Right lobe of liver (tissue), 6 donors: ENCODE measurements at regions not wholly inside any gene's neighbourhood (a gene's known extent, or its start where the extent isn't known, plus 50 kb on each side); places are given as distances from the start of the nearest gene placed in this dataset.

Experiments
- ATAC-seq, 4 donors: fragments of 200-7000 bp; cut with Tn5 transposase; one replicate each; pipeline ENCODE4 v1.9.1; 2020; ENCODE audit warnings: mild to moderate bottlenecking in 4 of 4, moderate library complexity in 4 of 4
- DNase-seq, 3 donors: peaks; one replicate each; pipeline ENCODE4 v3.0.0-alpha.2; 2020
- H3K27ac ChIP-seq, 3 donors: fragments of 200-600 bp; one replicate each; pipeline ENCODE4 v1.8.0; 2022
- H3K27me3 ChIP-seq, 2 donors: fragments of 200-600 bp; one replicate each; pipeline ENCODE4 v1.8.0; 2022
- H3K36me3 ChIP-seq, 4 donors: fragments of 200-600 bp; sonication (generic) in 1 of 4; one replicate each; pipeline versions ENCODE4 v1.5.1 to v1.8.0; 2017 to 2022; ENCODE audit warnings: control low read depth in 1 of 4
- H3K4me1 ChIP-seq, 4 donors: fragments of 200-600 bp; sonication (generic) in 1 of 4; one replicate each; pipeline versions ENCODE4 v1.5.1 to v1.8.0; 2017 to 2022; ENCODE audit warnings: control low read depth in 1 of 4
- H3K4me3 ChIP-seq, 3 donors: fragments of 200-600 bp; one replicate each; pipeline ENCODE4 v1.8.0; 2022
- H3K9me3 ChIP-seq, 4 donors: fragments of 200-600 bp; sonication (generic) in 1 of 4; one replicate each; pipeline versions ENCODE4 v1.5.1 to v1.8.0; 2017 to 2022; ENCODE audit warnings: control low read depth in 1 of 4
- CTCF ChIP-seq, 4 donors: fragments of 200-600 bp in 3 of 4; fragments of 450-650 bp in 1 of 4; IDR thresholded peaks; one replicate each; pipeline versions ENCODE4 v1.5.1 to v1.8.0; 2016 to 2022; ENCODE audit warnings: antibody characterized with exemption in 4 of 4, mild to moderate bottlenecking in 2 of 4
- POLR2A ChIP-seq: fragments of 450-650 bp; IDR thresholded peaks from one replicate; pipeline ENCODE4 v1.6.1; 2017; ENCODE audit warnings: antibody characterized with exemption, mild to moderate bottlenecking
- WGBS: methylation state at CpG from one replicate; pipeline ENCODE4 v1.1.6; 2018; ENCODE audit warnings: low coverage, low lambda C conversion rate; ENCODE audit not compliant: insufficient coverage; ENCODE audit errors: missing lambda C conversion rate; 5-methylcytosine and 5-hydroxymethylcytosine counted together
- intact Hi-C, 2 donors: fragments of 100-400 bp; cut with DNase I; formaldehyde crosslinking; loops; one replicate each; pipeline versions ENCODE4 v1.11.2 to v1.14.1; 2022
- donor health status: DM: no; HTN: yes; CAD: no.
- donor health status: DM: no; HTN: no; CAD: no.
- donor health status: DM: no; HTN: no; CAD: no.
- donor health status: DM: no; HTN: yes; CAD: no.
- donor health status: DM: no; HTN: yes; CAD: no.

- H3K9me3 ChIP-seq = no peaks in the 10 kb centered on the region
- DNase-seq = no peak
- TF ChIP-seq POLR2A (no peak), CTCF (IDR thresholded peaks at IDR 0.05) (no peak)
Observed at GRCh38 chr16:82433042-82433441, 193.7 kb upstream of the CDH13 start.

GRCh38 chr16:82432261-82432660, 194.5 kb upstream of the CDH13 start:
- Histone ChIP-seq H3K27ac (no peak overlapping the region), H3K4me3 (no peak overlapping the region), H3K36me3 (no peaks in the 10 kb centered on the region), H3K27me3 (no peaks in the 10 kb centered on the region), H3K9me3 (no peaks in the 10 kb centered on the region), H3K4me1 (no peaks in the 10 kb centered on the region)
- 50% methylated on average over 8 of the region's 8 CpGs for whole genome bisulfite sequencing
- ATAC-seq = no peak
- TF ChIP-seq CTCF (IDR thresholded peaks at IDR 0.05) = no peak
- no peak for TF ChIP-seq POLR2A
- intact Hi-C loops = no loop called here
- no peak for DNase-seq

More at GRCh38 chr16:82433042-82433441, 193.7 kb upstream of the CDH13 start:
- Histone ChIP-seq H3K4me1 (no peaks in the 10 kb centered on the region), H3K4me3 (no peak overlapping the region), H3K27me3 (no peaks in the 10 kb centered on the region), H3K27ac (no peak overlapping the region), H3K36me3 (no peaks in the 10 kb centered on the region)
- 58% methylated on average over 2 of the region's 2 CpGs for WGBS
- no peak for ATAC-seq
- intact Hi-C loops = no loop called here

- intact Hi-C loops = no loop called here
- Histone ChIP-seq H3K4me3 (no peak overlapping the region), H3K4me1 (no peaks in the 10 kb centered on the region), H3K36me3 (no peaks in the 10 kb centered on the region), H3K27me3 (no peaks in the 10 kb centered on the region), H3K27ac (no peak overlapping the region), H3K9me3 (no peaks in the 10 kb centered on the region)
- 43% methylated on average over 4 of the region's 4 CpGs for WGBS
- DNase-seq (no peak), ATAC-seq (no peak)
- TF ChIP-seq POLR2A = no peak
- TF ChIP-seq CTCF (IDR thresholded peaks at IDR 0.05) = no peak
Observed at GRCh38 chr16:82425661-82426060, 201.1 kb upstream of the CDH13 start.

GRCh38 chr16:82421851-82422250, 204.9 kb upstream of the CDH13 start:
- no peaks in the 10 kb centered on the region for H3K9me3 ChIP-seq
- no peak overlapping the region for H3K4me3 ChIP-seq
- ATAC-seq (no peak), DNase-seq (no peak)
- no peak for TF ChIP-seq POLR2A
- TF ChIP-seq CTCF (IDR thresholded peaks at IDR 0.05) = no peak
- H3K27me3 ChIP-seq = no peaks in the 10 kb centered on the region
- intact Hi-C loops = no loop called here
- no peak overlapping the region for H3K27ac ChIP-seq
- 17% methylated on average over 1 of the region's 1 CpG for WGBS
- H3K4me1 ChIP-seq = no peaks in the 10 kb centered on the region
- H3K36me3 ChIP-seq = no peaks in the 10 kb centered on the region

GRCh38 chr16:82419332-82419731, 207.4 kb upstream of the CDH13 start:
- no peaks in the 10 kb centered on the region for H3K4me1 ChIP-seq

More at GRCh38 chr16:82419332-82419731, 207.4 kb upstream of the CDH13 start:
- no peaks in the 10 kb centered on the region for H3K9me3 ChIP-seq
- no peak for TF ChIP-seq POLR2A
- TF ChIP-seq CTCF (IDR thresholded peaks at IDR 0.05) = no peak
- WGBS = 72% methylated on average over 5 of the region's 5 CpGs
- H3K27me3 ChIP-seq = no peaks in the 10 kb centered on the region
- no peak overlapping the region for H3K27ac ChIP-seq
- no peak overlapping the region for H3K4me3 ChIP-seq
- intact Hi-C loops = no loop called here
- ATAC-seq (no peak), DNase-seq (no peak)
- no peaks in the 10 kb centered on the region for H3K36me3 ChIP-seq
